H1 (cell line): ENCODE measurements at regions not wholly inside any gene's neighbourhood (a gene's known extent, or its start where the extent isn't known, plus 50 kb on each side); places are given as distances from the start of the nearest gene placed in this dataset.

Experiments used
- CTCF ChIA-PET: fragments of 300-600 bp; sonication (Branson Sonifier 250); formaldehyde crosslinking; loops from one replicate; lab custom pipeline; 2021; ENCODE audit not compliant: partially characterized antibody; lab: Charles Lee
- POLR2A ChIA-PET: fragments of 300-600 bp; sonication (Branson Sonifier 250); formaldehyde crosslinking; loops from one replicate; lab custom pipeline; 2021; ENCODE audit warnings: inconsistent platforms; ENCODE audit not compliant: partially characterized antibody; lab: Charles Lee
- DNase-seq, 2 experiments: peaks; one replicate each; pipeline versions ENCODE4 v3.0.0 to v3.0.0-alpha.2; 2010 to 2022; ENCODE audit warnings: low spot score in 2 of 2, low read depth in 1 of 2, mixed read lengths in 1 of 2
- FAIRE-seq: peaks from 2 replicates; lab custom pipeline; 2011; peaks lifted over from hg19 to GRCh38; lab: Jason Lieb, UNC
- H2AFZ ChIP-seq: 2 replicates; pipeline ENCODE4 v1.8.1; 2012; ENCODE audit warnings: low read length, inconsistent platforms
- H2AK5ac ChIP-seq: 2 replicates; pipeline ENCODE4 v1.6.1; 2013; ENCODE audit warnings: low read depth, low read length
- H2BK120ac ChIP-seq: replicated peaks from 2 replicates; pipeline ENCODE3; 2013; ENCODE audit warnings: low read depth, low read length, inconsistent platforms
- H2BK12ac ChIP-seq: 2 replicates; pipeline ENCODE4 v1.6.1; 2013; ENCODE audit warnings: low read depth, low read length
- H2BK15ac ChIP-seq: 2 replicates; pipeline ENCODE4 v1.6.1; 2013; ENCODE audit warnings: low read length
- H2BK20ac ChIP-seq: 2 replicates; pipeline ENCODE4 v1.6.1; 2013; ENCODE audit warnings: low read length
- H2BK5ac ChIP-seq: 2 replicates; pipeline ENCODE4 v1.6.1; 2013; ENCODE audit warnings: low read depth, low read length
- H3K14ac ChIP-seq: 2 replicates; pipeline ENCODE4 v1.6.1; 2013; ENCODE audit warnings: inconsistent platforms; ENCODE audit not compliant: insufficient read length
- H3K18ac ChIP-seq: 2 replicates; pipeline ENCODE4 v1.6.1; 2013; ENCODE audit warnings: low read length; ENCODE audit errors: extremely low read depth
- H3K23ac ChIP-seq: 2 replicates; pipeline ENCODE4 v1.6.1; 2013; ENCODE audit warnings: inconsistent platforms; ENCODE audit not compliant: insufficient read length
- H3K23me2 ChIP-seq: 2 replicates; pipeline ENCODE4 v1.6.1; 2013; ENCODE audit warnings: low read depth, low read length
- H3K27ac ChIP-seq: 2 replicates; pipeline ENCODE4 v1.6.1; 2011; ENCODE audit warnings: low read depth, low read length, inconsistent platforms
- H3K27me3 ChIP-seq, 4 experiments: replicated peaks in 1 of 4; 1 replicate in 1 of 4; 2 replicates in 3 of 4; pipeline versions ENCODE4 v1.6.1 to v1.8.1; 2011 to 2013; ENCODE audit warnings: low read length in 3 of 4, mild to moderate bottlenecking in 3 of 4, inconsistent platforms in 2 of 4, mixed read lengths in 2 of 4, moderate library complexity in 1 of 4; ENCODE audit not compliant: control insufficient read depth in 3 of 4, insufficient read depth in 3 of 4; ENCODE audit errors: extremely low read depth in 1 of 4
- H3K36me3 ChIP-seq, 4 experiments: 2 replicates each; pipeline versions ENCODE4 v1.6.1 to v1.8.1; 2011 to 2013; ENCODE audit warnings: mild to moderate bottlenecking in 4 of 4, low read length in 3 of 4, moderate library complexity in 2 of 4, control low read depth in 1 of 4, inconsistent platforms in 1 of 4; ENCODE audit not compliant: insufficient read depth in 4 of 4, control insufficient read depth in 2 of 4
- H3K4ac ChIP-seq: replicated peaks from 2 replicates; pipeline ENCODE3; 2013; ENCODE audit warnings: low read length, low read depth, mixed read lengths, inconsistent platforms; ENCODE audit not compliant: insufficient read length
- H3K4me1 ChIP-seq, 4 experiments: replicated peaks in 1 of 4; 1 replicate in 1 of 4; 2 replicates in 3 of 4; pipeline versions ENCODE4 v1.6.1 to v1.8.1; 2011 to 2013; ENCODE audit warnings: low read length in 3 of 4, inconsistent platforms in 2 of 4, mixed read lengths in 1 of 4; ENCODE audit not compliant: insufficient read depth in 4 of 4, control insufficient read depth in 3 of 4
- H3K4me2 ChIP-seq, 2 experiments: 2 replicates each; pipeline versions ENCODE4 v1.6.1 to v1.8.1; 2011 to 2013; ENCODE audit warnings: low read depth in 2 of 2, low read length in 2 of 2, control low read depth in 1 of 2, inconsistent platforms in 1 of 2, mild to moderate bottlenecking in 1 of 2; ENCODE audit not compliant: insufficient read depth in 1 of 2
- H3K4me3 ChIP-seq, 4 experiments: fragments of 200-600, 300-600 bp in 1 of 4; sonication (generic), shearing (Covaris generic), sonication (Bioruptor Twin) in 1 of 4; 2 replicates each; pipeline versions ENCODE4 v1.5.1 to v1.8.1; 2011 to 2016; ENCODE audit warnings: low read length in 4 of 4, low read depth in 3 of 4, control low read depth in 2 of 4, inconsistent platforms in 2 of 4, mild to moderate bottlenecking in 2 of 4, mixed read lengths in 1 of 4, moderate library complexity in 1 of 4; ENCODE audit not compliant: insufficient read depth in 2 of 4; ENCODE audit errors: extremely low read depth in 1 of 4
- H3K56ac ChIP-seq: replicated peaks from 2 replicates; pipeline ENCODE3; 2013; ENCODE audit warnings: low read depth, mild to moderate bottlenecking, mixed read lengths, low read length, inconsistent platforms; ENCODE audit not compliant: insufficient read length
- H3K79me1 ChIP-seq: 2 replicates; pipeline ENCODE4 v1.6.1; 2013; ENCODE audit warnings: low read depth, low read length, control low read depth
- H3K79me2 ChIP-seq, 2 experiments: 2 replicates each; pipeline versions ENCODE4 v1.6.1 to v1.8.1; 2012 to 2013; ENCODE audit warnings: low read length in 2 of 2, mild to moderate bottlenecking in 2 of 2, inconsistent platforms in 1 of 2; ENCODE audit not compliant: insufficient read depth in 2 of 2, control insufficient read depth in 1 of 2
- H3K9ac ChIP-seq, 4 experiments: replicated peaks in 1 of 4; 1 replicate in 1 of 4; 2 replicates in 3 of 4; pipeline versions ENCODE4 v1.6.1 to v1.8.1; 2011 to 2013; ENCODE audit warnings: low read depth in 3 of 4, low read length in 3 of 4, control low read depth in 2 of 4, mild to moderate bottlenecking in 2 of 4, moderate library complexity in 2 of 4, inconsistent platforms in 1 of 4; ENCODE audit errors: extremely low read depth in 1 of 4
- H3K9me3 ChIP-seq, 2 experiments: 2 replicates each; pipeline versions ENCODE4 v1.6.1 to v1.8.1; 2012 to 2013; ENCODE audit warnings: mild to moderate bottlenecking in 2 of 2, moderate library complexity in 2 of 2, control low read depth in 1 of 2, inconsistent platforms in 1 of 2, low read depth in 1 of 2, low read length in 1 of 2, mixed read lengths in 1 of 2; ENCODE audit not compliant: insufficient read depth in 2 of 2
- H4K20me1 ChIP-seq, 2 experiments: replicated peaks in 1 of 2; 2 replicates each; pipeline versions ENCODE3 to v1.8.1; 2011 to 2013; ENCODE audit warnings: inconsistent platforms in 2 of 2, low read length in 2 of 2, mild to moderate bottlenecking in 1 of 2; ENCODE audit not compliant: insufficient read depth in 2 of 2, control insufficient read depth in 1 of 2
- H4K5ac ChIP-seq: 2 replicates; pipeline ENCODE4 v1.6.1; 2013; ENCODE audit warnings: low read length, low read depth, mixed read lengths, inconsistent platforms; ENCODE audit not compliant: insufficient read length
- H4K8ac ChIP-seq: 2 replicates; pipeline ENCODE4 v1.8.0; 2013; ENCODE audit warnings: mild to moderate bottlenecking, moderate library complexity, low read length, inconsistent platforms; ENCODE audit not compliant: insufficient read depth; ENCODE audit errors: extremely low read depth
- H4K91ac ChIP-seq: replicated peaks from 2 replicates; pipeline ENCODE3; 2013; ENCODE audit warnings: low read length, mixed read lengths, inconsistent platforms; ENCODE audit not compliant: insufficient read length
- ASH2L ChIP-seq: fragments of 200-600, 300-600 bp; sonication (generic); IDR thresholded peaks from one replicate; pipeline ENCODE4 v1.7.1; 2017; ENCODE audit warnings: low read length
- EZH2 ChIP-seq: fragments of 200-600 bp; sonication (generic); IDR thresholded peaks from 2 replicates; pipeline ENCODE4 v1.7.1; 2012; ENCODE audit warnings: low read depth, mild to moderate bottlenecking, moderate library complexity, low read length, inconsistent platforms; ENCODE audit not compliant: severe bottlenecking
- JUND ChIP-seq: IDR thresholded peaks from 2 replicates; pipeline ENCODE4 v1.6.1; 2011; ENCODE audit warnings: mild to moderate bottlenecking, improper control_type of control experiment, low read length
- MAFK ChIP-seq: IDR thresholded peaks from 2 replicates; pipeline ENCODE4 v1.6.1; 2012; ENCODE audit warnings: low read depth, mild to moderate bottlenecking, improper control_type of control experiment, low read length
- POLR2A ChIP-seq, 2 experiments: IDR thresholded peaks; 1 replicate in 1 of 2; 2 replicates in 1 of 2; pipeline ENCODE4 v1.6.1; 2011; ENCODE audit warnings: low read depth in 2 of 2, low read length in 2 of 2, mild to moderate bottlenecking in 2 of 2; ENCODE audit errors: control extremely low read depth in 1 of 2
- POLR2AphosphoS5 ChIP-seq: IDR thresholded peaks from 2 replicates; pipeline ENCODE4 v1.6.1; 2011; ENCODE audit warnings: low read depth, low read length
- RNF2 ChIP-seq: fragments of 200-900, 300-1000 bp; sonication (generic); IDR thresholded peaks from 2 replicates; pipeline ENCODE4 v1.7.1; 2016; ENCODE audit warnings: borderline replicate concordance, low read depth, mild to moderate bottlenecking, antibody characterized with exemption, low read length; ENCODE audit not compliant: poor library complexity, severe bottlenecking; ENCODE audit errors: missing control alignments
- SP4 ChIP-seq: IDR thresholded peaks from 2 replicates; pipeline ENCODE4 v1.6.1; 2012; ENCODE audit warnings: low read length, inconsistent platforms
- TBP ChIP-seq: IDR thresholded peaks from 2 replicates; pipeline ENCODE4 v1.6.1; 2011; ENCODE audit warnings: low read depth, low read length, improper control_type of control experiment
- TCF12 ChIP-seq: IDR thresholded peaks from 2 replicates; pipeline ENCODE4 v1.6.1; 2011; ENCODE audit warnings: low read depth, mild to moderate bottlenecking, low read length
- WGBS, 2 experiments: shearing (Covaris generic) in 1 of 2; methylation state at CpG; one replicate each; pipeline versions ENCODE4 v1.1.6 to v1.1.7; 2013 to 2015; ENCODE audit warnings: low lambda C conversion rate in 2 of 2, mixed read lengths in 2 of 2, inconsistent platforms in 1 of 2, low coverage in 1 of 2, missing lambda C conversion rate in 1 of 2; ENCODE audit not compliant: insufficient replicate concordance in 2 of 2, insufficient coverage in 1 of 2, insufficient read length in 1 of 2; ENCODE audit errors: extremely low coverage in 1 of 2, missing lambda C conversion rate in 1 of 2; 5-methylcytosine and 5-hydroxymethylcytosine counted together
- TF ChIP-seq, protein P1 (sequence below): IDR thresholded peaks from 2 replicates; pipeline ENCODE4 v1.6.1; 2012; ENCODE audit warnings: low read length, inconsistent platforms

DNA sequence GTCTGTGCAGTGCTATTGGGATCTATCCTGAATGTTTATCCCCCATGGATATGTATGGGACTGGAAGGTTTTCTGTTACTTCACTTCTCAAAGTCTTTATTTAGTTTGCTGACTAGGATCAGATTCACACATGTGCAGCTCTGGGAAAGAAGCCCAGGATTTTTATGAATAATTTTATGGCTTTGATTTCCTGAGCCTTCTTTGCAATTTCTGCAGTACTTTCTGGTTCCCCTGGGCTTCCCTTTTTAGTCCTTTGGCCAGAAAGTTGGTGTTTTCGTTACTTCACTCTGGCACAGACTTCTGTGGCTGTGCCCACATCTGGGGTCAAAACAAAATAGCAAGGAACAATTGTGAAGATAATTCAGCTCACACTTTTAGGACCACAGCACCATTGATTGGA, 721.0 kb downstream of the OTOL1 start:
- no peak overlapping the region for H4K5ac ChIP-seq
- H2AK5ac ChIP-seq: no peak overlapping the region
- H3K14ac ChIP-seq: no peak overlapping the region
- H2BK5ac ChIP-seq: no peak overlapping the region
- H3K4me1 ChIP-seq: no peaks in the 10 kb centered on the region
- no peaks in the 10 kb centered on the region for H3K79me1 ChIP-seq
- TF ChIP-seq JUND (no peak), MAFK (no peak), POLR2A (IDR thresholded peaks at IDR 0.05; ENCODE audit: control extremely low read depth in 1 of 2, low read depth in 2 of 2, low read length in 2 of 2) (no peak), TBP (no peak), ASH2L (no peak), SP4 (no peak), POLR2AphosphoS5 (no peak), TCF12 (no peak), EZH2 (no peak), RNF2 (no peak)
- TF ChIP-seq, protein P1, sequence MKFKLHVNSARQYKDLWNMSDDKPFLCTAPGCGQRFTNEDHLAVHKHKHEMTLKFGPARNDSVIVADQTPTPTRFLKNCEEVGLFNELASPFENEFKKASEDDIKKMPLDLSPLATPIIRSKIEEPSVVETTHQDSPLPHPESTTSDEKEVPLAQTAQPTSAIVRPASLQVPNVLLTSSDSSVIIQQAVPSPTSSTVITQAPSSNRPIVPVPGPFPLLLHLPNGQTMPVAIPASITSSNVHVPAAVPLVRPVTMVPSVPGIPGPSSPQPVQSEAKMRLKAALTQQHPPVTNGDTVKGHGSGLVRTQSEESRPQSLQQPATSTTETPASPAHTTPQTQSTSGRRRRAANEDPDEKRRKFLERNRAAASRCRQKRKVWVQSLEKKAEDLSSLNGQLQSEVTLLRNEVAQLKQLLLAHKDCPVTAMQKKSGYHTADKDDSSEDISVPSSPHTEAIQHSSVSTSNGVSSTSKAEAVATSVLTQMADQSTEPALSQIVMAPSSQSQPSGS: no peak
- TF ChIP-seq, all 59 proteins: peak for 0
- H3K18ac ChIP-seq: no peak overlapping the region
- no peak overlapping the region for H3K4me3 ChIP-seq
- H3K4me2 ChIP-seq: no peak overlapping the region
- no peak overlapping the region for H2BK15ac ChIP-seq
- no peak overlapping the region for H2BK20ac ChIP-seq
- no peak overlapping the region for H2BK12ac ChIP-seq
- DNase-seq (no peak), FAIRE-seq (no peak)
- H4K20me1 ChIP-seq: no peaks in the 10 kb centered on the region
- H3K27ac ChIP-seq: no peak overlapping the region
- H4K91ac ChIP-seq: no peak overlapping the region
- WGBS, 2 experiments: 96% methylated on average over 1 of the region's 1 CpG; no CpG with 5 or more reads in 1 of the 2 experiments
- POLR2A ChIA-PET: no interaction called here
- H3K23ac ChIP-seq: no peak overlapping the region
- no peak overlapping the region for H4K8ac ChIP-seq
- no peaks in the 10 kb centered on the region for H3K36me3 ChIP-seq
- H3K23me2 ChIP-seq: no peaks in the 10 kb centered on the region
- no peak overlapping the region for H2BK120ac ChIP-seq
- H2AFZ ChIP-seq: no peak overlapping the region
- H3K27me3 ChIP-seq: no peaks in the 10 kb centered on the region
- CTCF ChIA-PET: no interaction called here
- no peak overlapping the region for H3K4ac ChIP-seq
- H3K79me2 ChIP-seq: no peaks in the 10 kb centered on the region
- no peak overlapping the region for H3K9ac ChIP-seq
- H3K9me3 ChIP-seq: no peaks in the 10 kb centered on the region
- no peak overlapping the region for H3K56ac ChIP-seq
